H9 (cell line): ENCODE measurements at regions not wholly inside any gene's neighbourhood (a gene's known extent, or its start where the extent isn't known, plus 50 kb on each side); places are given as distances from the start of the nearest gene placed in this dataset.

Source experiments
- DNase-seq: peaks from one replicate; pipeline ENCODE4 v3.0.0-alpha.2; 2017
- H2AFZ ChIP-seq: one replicate; pipeline ENCODE4 v1.6.1; 2013; ENCODE audit warnings: mild to moderate bottlenecking, low read length, control low read depth, moderate library complexity
- H2AK5ac ChIP-seq: 2 replicates; pipeline ENCODE4 v1.6.1; 2013; ENCODE audit warnings: low read length, control low read depth, mixed read lengths; ENCODE audit not compliant: insufficient read length
- H2BK120ac ChIP-seq: one replicate; pipeline ENCODE4 v1.6.1; 2013; ENCODE audit warnings: low read depth, mild to moderate bottlenecking, low read length, control low read depth, inconsistent platforms; ENCODE audit not compliant: poor library complexity, severe bottlenecking
- H2BK12ac ChIP-seq: 2 replicates; pipeline ENCODE4 v1.6.1; 2013; ENCODE audit warnings: low read length, control low read depth, mixed read lengths, low read depth; ENCODE audit not compliant: insufficient read length
- H2BK15ac ChIP-seq: 2 replicates; pipeline ENCODE4 v1.6.1; 2013; ENCODE audit warnings: low read depth, low read length, control low read depth
- H2BK20ac ChIP-seq: one replicate; pipeline ENCODE4 v1.6.1; 2013; ENCODE audit warnings: low read depth, mild to moderate bottlenecking, low read length, control low read depth, inconsistent platforms; ENCODE audit not compliant: poor library complexity, severe bottlenecking
- H2BK5ac ChIP-seq: 2 replicates; pipeline ENCODE4 v1.6.1; 2013; ENCODE audit warnings: low read length, control low read depth, mixed read lengths; ENCODE audit not compliant: insufficient read length
- H3K14ac ChIP-seq: 2 replicates; pipeline ENCODE4 v1.6.1; 2013; ENCODE audit warnings: low read length, control low read depth; ENCODE audit not compliant: insufficient read depth
- H3K18ac ChIP-seq: 2 replicates; pipeline ENCODE4 v1.6.1; 2013; ENCODE audit warnings: low read depth, mild to moderate bottlenecking, mixed read lengths, low read length, control low read depth; ENCODE audit not compliant: insufficient read length
- H3K23ac ChIP-seq: 2 replicates; pipeline ENCODE4 v1.6.1; 2013; ENCODE audit warnings: low read length, control low read depth, mixed read lengths, low read depth; ENCODE audit not compliant: insufficient read length
- H3K23me2 ChIP-seq: 2 replicates; pipeline ENCODE4 v1.6.1; 2013; ENCODE audit warnings: low read depth, mild to moderate bottlenecking, mixed read lengths, low read length, control low read depth; ENCODE audit not compliant: insufficient read length, poor library complexity, severe bottlenecking
- H3K27ac ChIP-seq: 2 replicates; pipeline ENCODE4 v1.5.1; 2013; ENCODE audit warnings: low read length, control low read depth, mixed read lengths, low read depth; ENCODE audit not compliant: insufficient read length
- H3K27me3 ChIP-seq: 2 replicates; pipeline ENCODE4 v1.6.1; 2013; ENCODE audit warnings: low read length, control low read depth, inconsistent platforms; ENCODE audit not compliant: insufficient read depth
- H3K4ac ChIP-seq: 2 replicates; pipeline ENCODE4 v1.6.1; 2013; ENCODE audit warnings: low read depth, mild to moderate bottlenecking, control low read depth, inconsistent platforms, low read length, moderate library complexity
- H3K4me1 ChIP-seq: 2 replicates; pipeline ENCODE4 v1.6.1; 2013; ENCODE audit warnings: low read length, control low read depth, inconsistent platforms; ENCODE audit not compliant: insufficient read depth
- H3K4me2 ChIP-seq: 2 replicates; pipeline ENCODE4 v1.6.1; 2013; ENCODE audit warnings: low read length, control low read depth, mixed read lengths; ENCODE audit not compliant: insufficient read length, insufficient read depth
- H3K56ac ChIP-seq: 2 replicates; pipeline ENCODE4 v1.6.1; 2013; ENCODE audit warnings: low read depth, mild to moderate bottlenecking, mixed read lengths, low read length, control low read depth; ENCODE audit not compliant: insufficient read length
- H3K79me1 ChIP-seq: 2 replicates; pipeline ENCODE4 v1.6.1; 2013; ENCODE audit warnings: low read depth, mild to moderate bottlenecking, moderate library complexity, low read length, control low read depth, inconsistent platforms; ENCODE audit not compliant: insufficient read depth, poor library complexity, severe bottlenecking
- H3K79me2 ChIP-seq: 2 replicates; pipeline ENCODE4 v1.6.1; 2013; ENCODE audit warnings: low read length, control low read depth, inconsistent platforms; ENCODE audit not compliant: insufficient read depth
- H3K9ac ChIP-seq: 2 replicates; pipeline ENCODE4 v1.6.1; 2013; ENCODE audit warnings: low read length, control low read depth, mixed read lengths; ENCODE audit not compliant: insufficient read length; ENCODE audit errors: extremely low read depth
- H3K9me3 ChIP-seq: one replicate; pipeline ENCODE4 v1.6.1; 2013; ENCODE audit warnings: low read depth, low read length, inconsistent platforms; ENCODE audit not compliant: control insufficient read depth
- H3T11ph ChIP-seq: one replicate; pipeline ENCODE4 v1.6.1; 2013; ENCODE audit warnings: mild to moderate bottlenecking, low read length, control low read depth, inconsistent platforms
- H4K20me1 ChIP-seq: one replicate; pipeline ENCODE4 v1.6.1; 2013; ENCODE audit not compliant: control insufficient read depth, insufficient read length, insufficient read depth
- H4K5ac ChIP-seq: 2 replicates; pipeline ENCODE4 v1.6.1; 2013; ENCODE audit warnings: low read depth, mild to moderate bottlenecking, mixed read lengths, low read length, control low read depth; ENCODE audit not compliant: insufficient read length
- H4K8ac ChIP-seq: replicated peaks from 2 replicates; pipeline ENCODE4 v1.6.1; 2013; ENCODE audit warnings: low read length, control low read depth, mixed read lengths, low read depth; ENCODE audit not compliant: insufficient read length
- H4K91ac ChIP-seq: 2 replicates; pipeline ENCODE4 v1.6.1; 2013; ENCODE audit warnings: low read depth, mild to moderate bottlenecking, moderate library complexity, mixed read lengths, low read length, control low read depth; ENCODE audit not compliant: insufficient read length
- H3K27ac Mint-ChIP-seq, 3 experiments: 2 replicates in 2 of 3; 3 replicates in 1 of 3; pipeline ENCODE4 v1.8.0; 2020 to 2021; ENCODE audit warnings: mixed read lengths in 3 of 3, mild to moderate bottlenecking in 1 of 3, moderate library complexity in 1 of 3
- H3K27me3 Mint-ChIP-seq: 2 replicates; pipeline ENCODE4 v1.8.0; 2021; ENCODE audit warnings: low read depth, mild to moderate bottlenecking, moderate library complexity, mixed read lengths
- H3K36me3 Mint-ChIP-seq, 3 experiments: 2 replicates in 2 of 3; 3 replicates in 1 of 3; pipeline ENCODE4 v1.8.0; 2020 to 2021; ENCODE audit warnings: low read depth in 3 of 3, mixed read lengths in 3 of 3; ENCODE audit not compliant: insufficient read depth in 1 of 3
- H3K4me1 Mint-ChIP-seq, 2 experiments: 2 replicates each; pipeline ENCODE4 v1.8.0; 2020; ENCODE audit warnings: mixed read lengths in 2 of 2
- H3K4me3 Mint-ChIP-seq, 2 experiments: 2 replicates in 1 of 2; 3 replicates in 1 of 2; pipeline ENCODE4 v1.8.0; 2020 to 2021; ENCODE audit warnings: mild to moderate bottlenecking in 2 of 2, mixed read lengths in 2 of 2, moderate library complexity in 1 of 2
- H3K9me3 Mint-ChIP-seq, 2 experiments: 2 replicates in 1 of 2; 3 replicates in 1 of 2; pipeline ENCODE4 v1.8.0; 2020; ENCODE audit warnings: mild to moderate bottlenecking in 2 of 2, mixed read lengths in 2 of 2, moderate library complexity in 1 of 2
- WGBS: extraction: QIAGEN DNeasy Blood & Tissue Kit; methylation state at CpG from one replicate; pipeline ENCODE4 v1.1.7; 2013; ENCODE audit warnings: missing lambda C conversion rate, low lambda C conversion rate, mixed read lengths; ENCODE audit not compliant: insufficient read length; ENCODE audit errors: extremely low coverage; 5-methylcytosine and 5-hydroxymethylcytosine counted together
- TF ChIP-seq, protein P1 (sequence below): fragments of 200-600 bp; sonication (generic); conservative IDR thresholded peaks from 3 replicates; pipeline ENCODE4 v1.8.0; 2021; ENCODE audit warnings: antibody characterized with exemption, mild to moderate bottlenecking

DNA sequence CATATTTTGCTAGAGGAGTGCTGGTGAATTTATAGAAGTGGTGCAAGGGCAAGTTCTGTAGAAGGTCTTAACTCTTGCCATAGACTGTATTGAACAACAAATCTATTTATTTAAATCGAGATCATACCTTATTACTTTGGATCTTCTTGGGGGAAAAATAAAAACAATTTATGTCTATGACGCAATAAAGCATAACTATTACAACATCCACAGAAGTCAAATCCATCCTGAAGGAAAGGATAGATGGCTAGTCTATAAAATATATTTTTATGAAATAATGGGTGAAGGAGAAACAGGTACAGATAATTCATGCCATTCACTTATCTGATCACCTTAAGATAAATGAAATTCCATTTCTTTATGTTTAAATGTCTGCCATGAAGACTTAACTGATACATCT lies 1168.8 kb upstream of the AGA start:
- Histone ChIP-seq H4K20me1 (no peaks in the 10 kb centered on the region), H3K14ac (no peak overlapping the region), H2BK12ac (no peak overlapping the region), H3K23ac (no peak overlapping the region), H3K23me2 (no peaks in the 10 kb centered on the region), H4K8ac (no peak overlapping the region), H3K27ac (no peak overlapping the region), H2AK5ac (no peak overlapping the region), H4K91ac (no peak overlapping the region), H3K4ac (no peak overlapping the region), H3K4me1 (no peaks in the 10 kb centered on the region), H3K79me1 (no peaks in the 10 kb centered on the region), H3K27me3 (no peaks in the 10 kb centered on the region), H3K18ac (no peak overlapping the region), H3K9me3 (no peaks in the 10 kb centered on the region), H2BK20ac (no peak overlapping the region), H3K4me2 (no peak overlapping the region), H3K79me2 (no peaks in the 10 kb centered on the region), H2BK15ac (no peak overlapping the region), H3T11ph (no peak overlapping the region), H3K56ac (no peak overlapping the region), H2BK5ac (no peak overlapping the region), H3K9ac (no peak overlapping the region), H2BK120ac (no peak overlapping the region), H2AFZ (no peak overlapping the region), H4K5ac (no peak overlapping the region)
- no CpG with 5 or more reads among the region's 2 CpGs for WGBS
- no peak for DNase-seq
- TF ChIP-seq, protein P1, sequence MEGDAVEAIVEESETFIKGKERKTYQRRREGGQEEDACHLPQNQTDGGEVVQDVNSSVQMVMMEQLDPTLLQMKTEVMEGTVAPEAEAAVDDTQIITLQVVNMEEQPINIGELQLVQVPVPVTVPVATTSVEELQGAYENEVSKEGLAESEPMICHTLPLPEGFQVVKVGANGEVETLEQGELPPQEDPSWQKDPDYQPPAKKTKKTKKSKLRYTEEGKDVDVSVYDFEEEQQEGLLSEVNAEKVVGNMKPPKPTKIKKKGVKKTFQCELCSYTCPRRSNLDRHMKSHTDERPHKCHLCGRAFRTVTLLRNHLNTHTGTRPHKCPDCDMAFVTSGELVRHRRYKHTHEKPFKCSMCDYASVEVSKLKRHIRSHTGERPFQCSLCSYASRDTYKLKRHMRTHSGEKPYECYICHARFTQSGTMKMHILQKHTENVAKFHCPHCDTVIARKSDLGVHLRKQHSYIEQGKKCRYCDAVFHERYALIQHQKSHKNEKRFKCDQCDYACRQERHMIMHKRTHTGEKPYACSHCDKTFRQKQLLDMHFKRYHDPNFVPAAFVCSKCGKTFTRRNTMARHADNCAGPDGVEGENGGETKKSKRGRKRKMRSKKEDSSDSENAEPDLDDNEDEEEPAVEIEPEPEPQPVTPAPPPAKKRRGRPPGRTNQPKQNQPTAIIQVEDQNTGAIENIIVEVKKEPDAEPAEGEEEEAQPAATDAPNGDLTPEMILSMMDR, result no peak
- Mint-ChIP-seq H3K4me1 (peaks cover 0 to 3% of the 10 kb centered on the region in 2 experiments; a peak in 2 of 4 replicates), H3K9me3 (no peaks in the 10 kb centered on the region), H3K27ac (no peak overlapping the region), H3K36me3 (no peaks in the 10 kb centered on the region), H3K27me3 (no peaks in the 10 kb centered on the region), H3K4me3 (no peak overlapping the region)
